Trophoblast cell (in vitro differentiated cells and primary cell): ENCODE measurements at regions not wholly inside any gene's neighbourhood (a gene's known extent, or its start where the extent isn't known, plus 50 kb on each side); places are given as distances from the start of the nearest gene placed in this dataset.
A peak's percentile ranks its signal among the peaks of the same experiment; 100 is the strongest.

Experiments used
- DNase-seq, 2 donors: peaks; one replicate each; pipeline ENCODE4 v3.0.0-alpha.2; 2016
- H2AFZ ChIP-seq: 2 replicates; pipeline ENCODE4 v1.6.1; 2013; ENCODE audit warnings: low read length, moderate library complexity, mild to moderate bottlenecking; ENCODE audit not compliant: insufficient read depth, poor library complexity
- H2AK5ac ChIP-seq: 2 replicates; pipeline ENCODE4 v1.6.1; 2013; ENCODE audit warnings: mild to moderate bottlenecking, low read length
- H2BK120ac ChIP-seq: 2 replicates; pipeline ENCODE4 v1.6.1; 2013; ENCODE audit warnings: low read length, mild to moderate bottlenecking, moderate library complexity; ENCODE audit not compliant: insufficient read depth, poor library complexity
- H2BK12ac ChIP-seq: 2 replicates; pipeline ENCODE4 v1.6.1; 2013; ENCODE audit warnings: mild to moderate bottlenecking, low read length, moderate library complexity
- H2BK5ac ChIP-seq: 2 replicates; pipeline ENCODE4 v1.6.1; 2013; ENCODE audit warnings: low read length, low read depth, moderate library complexity, mild to moderate bottlenecking; ENCODE audit not compliant: poor library complexity
- H3K14ac ChIP-seq: 2 replicates; pipeline ENCODE4 v1.6.1; 2013; ENCODE audit warnings: mild to moderate bottlenecking, low read length
- H3K18ac ChIP-seq: 2 replicates; pipeline ENCODE4 v1.6.1; 2013; ENCODE audit warnings: mild to moderate bottlenecking, low read length
- H3K23ac ChIP-seq: 2 replicates; pipeline ENCODE4 v1.6.1; 2013; ENCODE audit warnings: low read length
- H3K27ac ChIP-seq: 2 replicates; pipeline ENCODE4 v1.5.1; 2013; ENCODE audit warnings: low read depth, mild to moderate bottlenecking, inconsistent platforms, low read length, moderate library complexity
- H3K27me3 ChIP-seq: 2 replicates; pipeline ENCODE4 v1.6.1; 2013; ENCODE audit warnings: inconsistent platforms, mild to moderate bottlenecking, low read length, moderate library complexity; ENCODE audit not compliant: insufficient read depth
- H3K36me3 ChIP-seq, 2 experiments: 1 replicate in 1 of 2; 2 replicates in 1 of 2; pipeline ENCODE4 v1.6.1; 2013; ENCODE audit warnings: low read length in 2 of 2, mild to moderate bottlenecking in 2 of 2, moderate library complexity in 1 of 2; ENCODE audit not compliant: insufficient read depth in 2 of 2, control insufficient read depth in 1 of 2
- H3K4ac ChIP-seq: 2 replicates; pipeline ENCODE4 v1.6.1; 2013; ENCODE audit warnings: low read depth, mild to moderate bottlenecking, low read length, moderate library complexity
- H3K4me1 ChIP-seq, 2 experiments: 1 replicate in 1 of 2; 2 replicates in 1 of 2; pipeline ENCODE4 v1.6.1; 2013; ENCODE audit warnings: low read length in 2 of 2, mild to moderate bottlenecking in 2 of 2, moderate library complexity in 1 of 2; ENCODE audit not compliant: insufficient read depth in 2 of 2, control insufficient read depth in 1 of 2
- H3K4me2 ChIP-seq: 2 replicates; pipeline ENCODE4 v1.6.1; 2013; ENCODE audit warnings: inconsistent platforms, mild to moderate bottlenecking, low read length, moderate library complexity
- H3K4me3 ChIP-seq: 2 replicates; pipeline ENCODE4 v1.5.1; 2013; ENCODE audit warnings: mild to moderate bottlenecking, low read depth, low read length, inconsistent platforms
- H3K79me1 ChIP-seq: one replicate; pipeline ENCODE4 v1.6.1; 2013; ENCODE audit warnings: low read length
- H3K79me2 ChIP-seq: 2 replicates; pipeline ENCODE4 v1.6.1; 2013; ENCODE audit warnings: low read length, mild to moderate bottlenecking; ENCODE audit not compliant: control insufficient read depth, insufficient read depth, poor library complexity
- H3K9ac ChIP-seq: 2 replicates; pipeline ENCODE4 v1.6.1; 2013; ENCODE audit warnings: mild to moderate bottlenecking, low read length
- H3K9me3 ChIP-seq: 2 replicates; pipeline ENCODE4 v1.6.1; 2013; ENCODE audit warnings: low read depth, mild to moderate bottlenecking, control low read depth, inconsistent platforms, low read length; ENCODE audit not compliant: insufficient read depth
- H4K12ac ChIP-seq: 2 replicates; pipeline ENCODE4 v1.6.1; 2013; ENCODE audit warnings: low read depth, mild to moderate bottlenecking, low read length, moderate library complexity
- H4K8ac ChIP-seq: 2 replicates; pipeline ENCODE4 v1.6.1; 2013; ENCODE audit warnings: low read depth, mild to moderate bottlenecking, low read length, moderate library complexity
- H4K91ac ChIP-seq: one replicate; pipeline ENCODE4 v1.6.1; 2013; ENCODE audit warnings: low read depth, mild to moderate bottlenecking, low read length, moderate library complexity
- WGBS: extraction: QIAGEN DNeasy Blood & Tissue Kit; methylation state at CpG from one replicate; pipeline ENCODE4 v1.1.7; 2013; ENCODE audit warnings: missing lambda C conversion rate; ENCODE audit not compliant: insufficient read length, insufficient coverage; ENCODE audit errors: extremely low coverage; 5-methylcytosine and 5-hydroxymethylcytosine counted together

- H2AFZ ChIP-seq: no peak overlapping the region
- no peaks in the 10 kb centered on the region for H3K36me3 ChIP-seq
- H2AK5ac ChIP-seq: no peak overlapping the region
- no peak overlapping the region for H4K91ac ChIP-seq
- WGBS: no CpG with 5 or more reads among the region's 5 CpGs
- H3K79me1 ChIP-seq: no peaks in the 10 kb centered on the region
- no peak overlapping the region for H3K4me3 ChIP-seq
- H3K23ac ChIP-seq: no peak overlapping the region
- no peaks in the 10 kb centered on the region for H3K27me3 ChIP-seq
- no peaks in the 10 kb centered on the region for H3K4me1 ChIP-seq
- H2BK5ac ChIP-seq: no peak overlapping the region
- no peak overlapping the region for H2BK120ac ChIP-seq
- H3K9ac ChIP-seq: no peak overlapping the region
- DNase-seq: no peak
- H4K8ac ChIP-seq: no peak overlapping the region
- H3K14ac ChIP-seq: no peak overlapping the region
- no peak overlapping the region for H4K12ac ChIP-seq
- H3K27ac ChIP-seq: no peak overlapping the region
- H3K9me3 ChIP-seq: no peaks in the 10 kb centered on the region
- no peak overlapping the region for H3K4ac ChIP-seq
- H3K79me2 ChIP-seq: no peaks in the 10 kb centered on the region
- H3K18ac ChIP-seq: no peak overlapping the region
- no peak overlapping the region for H2BK12ac ChIP-seq
- no peak overlapping the region for H3K4me2 ChIP-seq
Measured at GRCh38 chr7:17086403-17086802, 204.6 kb upstream of the AGR3 start.

- no CpG with 5 or more reads among the region's 2 CpGs for WGBS
- H2AK5ac ChIP-seq: no peak overlapping the region
- no peaks in the 10 kb centered on the region for H3K79me2 ChIP-seq
- no peaks in the 10 kb centered on the region for H3K79me1 ChIP-seq
- H3K27me3 ChIP-seq: no peaks in the 10 kb centered on the region
- DNase-seq: peak in 1 of 2 donors; percentile 3
- H3K4ac ChIP-seq: no peak overlapping the region
- H3K4me2 ChIP-seq: no peak overlapping the region
- H3K14ac ChIP-seq: no peak overlapping the region
- no peaks in the 10 kb centered on the region for H3K9me3 ChIP-seq
- no peak overlapping the region for H3K23ac ChIP-seq
- H4K12ac ChIP-seq: no peak overlapping the region
- H3K9ac ChIP-seq: no peak overlapping the region
- H2BK5ac ChIP-seq: no peak overlapping the region
- no peak overlapping the region for H2BK120ac ChIP-seq
- peaks cover 4 to 5% of the 10 kb centered on the region in 2 experiments for H3K4me1 ChIP-seq
- H4K91ac ChIP-seq: no peak overlapping the region
- H3K27ac ChIP-seq: no peak overlapping the region
- no peak overlapping the region for H3K18ac ChIP-seq
- H2AFZ ChIP-seq: no peak overlapping the region
- H3K4me3 ChIP-seq: no peak overlapping the region
- no peak overlapping the region for H2BK12ac ChIP-seq
- H3K36me3 ChIP-seq: no peaks in the 10 kb centered on the region
- H4K8ac ChIP-seq: no peak overlapping the region
Measured at GRCh38 chr7:17090751-17091150, 207.7 kb upstream of the AHR start.

GRCh38 chr7:17093461-17093860 lies 205.0 kb upstream of the AHR start:
- no peak overlapping the region for H3K9ac ChIP-seq
- no peaks in the 10 kb centered on the region for H3K27me3 ChIP-seq
- no CpG with 5 or more reads among the region's 3 CpGs for WGBS
- H4K12ac ChIP-seq: no peak overlapping the region
- no peak overlapping the region for H2BK5ac ChIP-seq
- no peak overlapping the region for H3K27ac ChIP-seq
- H4K8ac ChIP-seq: no peak overlapping the region
- no peaks in the 10 kb centered on the region for H3K79me1 ChIP-seq
- no peak overlapping the region for H3K4me3 ChIP-seq
- no peak overlapping the region for H3K14ac ChIP-seq
- H2BK120ac ChIP-seq: no peak overlapping the region
- no peaks in the 10 kb centered on the region for H3K9me3 ChIP-seq
- H3K79me2 ChIP-seq: no peaks in the 10 kb centered on the region
- no peak overlapping the region for H3K18ac ChIP-seq
- H3K4me2 ChIP-seq: no peak overlapping the region
- no peaks in the 10 kb centered on the region for H3K36me3 ChIP-seq
- H3K4me1 ChIP-seq: peaks cover 4 to 5% of the 10 kb centered on the region in 2 experiments
- no peak overlapping the region for H2AK5ac ChIP-seq
- no peak overlapping the region for H2BK12ac ChIP-seq
- no peak overlapping the region for H2AFZ ChIP-seq
- peak overlapping the region; percentile 70 for H3K23ac ChIP-seq
- no peak overlapping the region for H3K4ac ChIP-seq
- no peak overlapping the region for H4K91ac ChIP-seq
- no peak for DNase-seq

GRCh38 chr7:17094963-17095574 lies 203.4 kb upstream of the AHR start:
- Histone ChIP-seq H3K4me2 (no peak overlapping the region), H3K79me1 (no peaks in the 10 kb centered on the region), H3K36me3 (no peaks in the 10 kb centered on the region), H3K4ac (no peak overlapping the region), H4K91ac (no peak overlapping the region), H3K9me3 (no peaks in the 10 kb centered on the region), H2AFZ (no peak overlapping the region), H4K8ac (no peak overlapping the region), H2AK5ac (no peak overlapping the region), H3K4me1 (peaks cover 4 to 7% of the 10 kb centered on the region in 2 experiments), H4K12ac (no peak overlapping the region), H3K9ac (no peak overlapping the region), H3K27me3 (no peaks in the 10 kb centered on the region), H2BK5ac (no peak overlapping the region), H2BK12ac (no peak overlapping the region), H3K27ac (no peak overlapping the region), H3K14ac (no peak overlapping the region), H3K79me2 (no peaks in the 10 kb centered on the region), H2BK120ac (no peak overlapping the region), H3K4me3 (no peak overlapping the region), H3K18ac (no peak overlapping the region), H3K23ac (no peak overlapping the region)
- no CpG with 5 or more reads among the region's 5 CpGs for WGBS
- DNase-seq: peak; percentile 18 to 69
